ENCODE measurements at regions not wholly inside any gene's neighbourhood (a gene's known extent, or its start where the extent isn't known, plus 50 kb on each side); places are given as distances from the start of the nearest gene placed in this dataset.

- H3K9me3 ChIP-seq (ENCODE audit: low read depth, low read length, poor library complexity, severe bottlenecking): no peaks in the 10 kb centered on the region
- no peak overlapping the region for H3K27ac ChIP-seq (ENCODE audit: low read depth, low read length, poor library complexity, severe bottlenecking)
- TF ChIP-seq EZH2 (IDR thresholded peaks at IDR 0.05; ENCODE audit: borderline replicate concordance, low read depth, low read length, poor library complexity, severe bottlenecking): no peak
- no peak for TF ChIP-seq CTCF (conservative IDR thresholded peaks at IDR 0.05; ENCODE audit: low read depth, low read length)
- no TSS peak for BruUV-seq (replicated peaks)
- POLR2A ChIA-PET (ENCODE audit: low non-redundant PET): no interaction called here
- no peak overlapping the region for H3K4me3 ChIP-seq (ENCODE audit: low read depth, low read length, poor library complexity, severe bottlenecking)
- no peaks in the 10 kb centered on the region for H3K4me1 ChIP-seq (ENCODE audit: insufficient read depth, low read length, poor library complexity, severe bottlenecking)
- intact Hi-C loops (cut with micrococcal nuclease; ENCODE audit: unreplicated experiment): no loop called here
- CTCF ChIA-PET: no interaction called here
- no peaks in the 10 kb centered on the region for H3K36me3 ChIP-seq (ENCODE audit: insufficient read depth, low read length, poor library complexity, severe bottlenecking)
- DNase-seq (ENCODE audit: low spot score): no peak
- H3K27me3 ChIP-seq (replicated peaks; ENCODE audit: insufficient read depth, low read depth, low read length, poor library complexity): no peaks in the 10 kb centered on the region
Measured at GRCh38 chr20:1754749-1755148, 97.2 kb upstream of the SIRPG start.

- ChIA-PET POLR2A (ENCODE audit: low non-redundant PET) (no interaction called here), CTCF (no interaction called here)
- no peaks in the 10 kb centered on the region for H3K36me3 ChIP-seq (ENCODE audit: insufficient read depth, low read length, poor library complexity, severe bottlenecking)
- no peaks in the 10 kb centered on the region for H3K27me3 ChIP-seq (replicated peaks; ENCODE audit: insufficient read depth, low read depth, low read length, poor library complexity)
- no peak for TF ChIP-seq CTCF (conservative IDR thresholded peaks at IDR 0.05; ENCODE audit: low read depth, low read length)
- no peak for TF ChIP-seq EZH2 (IDR thresholded peaks at IDR 0.05; ENCODE audit: borderline replicate concordance, low read depth, low read length, poor library complexity, severe bottlenecking)
- DNase-seq (ENCODE audit: low spot score): no peak
- H3K27ac ChIP-seq (ENCODE audit: low read depth, low read length, poor library complexity, severe bottlenecking): no peak overlapping the region
- no TSS peak for BruUV-seq (replicated peaks)
- intact Hi-C loops (cut with micrococcal nuclease; ENCODE audit: unreplicated experiment): no loop called here
- no peaks in the 10 kb centered on the region for H3K9me3 ChIP-seq (ENCODE audit: low read depth, low read length, poor library complexity, severe bottlenecking)
- H3K4me1 ChIP-seq (ENCODE audit: insufficient read depth, low read length, poor library complexity, severe bottlenecking): no peaks in the 10 kb centered on the region
- no peak overlapping the region for H3K4me3 ChIP-seq (ENCODE audit: low read depth, low read length, poor library complexity, severe bottlenecking)
Measured at GRCh38 chr20:1754306-1754705, 96.7 kb upstream of the SIRPG start.

DNA sequence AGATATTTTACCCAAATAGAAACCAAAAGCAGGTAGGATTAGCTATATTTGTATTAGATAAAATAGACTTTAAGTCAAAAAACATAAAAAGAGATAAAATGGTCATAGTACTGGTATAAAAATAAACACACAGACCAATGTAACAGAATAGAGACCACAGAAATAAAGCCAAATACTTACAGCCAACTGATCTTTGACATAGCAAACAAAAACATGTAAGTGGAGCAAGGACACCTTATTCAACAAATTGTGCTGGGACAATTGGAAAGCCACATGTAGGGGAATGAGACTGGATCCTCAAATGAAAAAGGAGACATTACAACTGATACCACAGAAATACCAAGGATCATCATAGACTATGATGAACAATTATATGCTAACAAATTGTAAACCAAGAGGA lies 94.5 kb upstream of the SIRPG start:
- ChIA-PET POLR2A (ENCODE audit: low non-redundant PET) (no interaction called here), CTCF (no interaction called here)

More for the DNA sequence above, 94.5 kb upstream of the SIRPG start:
- TF ChIP-seq EZH2 (IDR thresholded peaks at IDR 0.05; ENCODE audit: borderline replicate concordance, low read depth, low read length, poor library complexity, severe bottlenecking): no peak
- TF ChIP-seq CTCF (conservative IDR thresholded peaks at IDR 0.05; ENCODE audit: low read depth, low read length): no peak
- DNase-seq (ENCODE audit: low spot score): no peak
- intact Hi-C loops (cut with micrococcal nuclease; ENCODE audit: unreplicated experiment): no loop called here
- Histone ChIP-seq H3K36me3 (ENCODE audit: insufficient read depth, low read length, poor library complexity, severe bottlenecking) (no peaks in the 10 kb centered on the region), H3K27me3 (replicated peaks; ENCODE audit: insufficient read depth, low read depth, low read length, poor library complexity) (peaks cover 7% of the 10 kb centered on the region), H3K4me3 (ENCODE audit: low read depth, low read length, poor library complexity, severe bottlenecking) (no peak overlapping the region), H3K27ac (ENCODE audit: low read depth, low read length, poor library complexity, severe bottlenecking) (no peak overlapping the region), H3K9me3 (ENCODE audit: low read depth, low read length, poor library complexity, severe bottlenecking) (no peaks in the 10 kb centered on the region), H3K4me1 (ENCODE audit: insufficient read depth, low read length, poor library complexity, severe bottlenecking) (no peaks in the 10 kb centered on the region)
- BruUV-seq (replicated peaks): no TSS peak
